Panc1 (cell line): ENCODE measurements at regions not wholly inside any gene's neighbourhood (a gene's known extent, or its start where the extent isn't known, plus 50 kb on each side); places are given as distances from the start of the nearest gene placed in this dataset.

ENCODE experiments used
- ATAC-seq: fragments of 200-7000 bp; cut with Tn5 transposase; 2 replicates; pipeline ENCODE4 v1.9.1; 2020; ENCODE audit warnings: mild to moderate bottlenecking, moderate library complexity
- BruUV-seq: library from RNA; stranded (reverse); fragments of 400-500 nt; replicated peaks from 2 replicates; lab custom pipeline; 2021; lab: Mats Ljungman, UMichigan
- CTCF ChIA-PET: fragments of 300-600 bp; sonication (Branson Sonifier 250); formaldehyde crosslinking; loops from one replicate; lab custom pipeline; 2022; ENCODE audit warnings: antibody characterized with exemption; lab: Charles Lee
- POLR2A ChIA-PET: fragments of 300-600 bp; sonication (Branson Sonifier 250); formaldehyde crosslinking; loops from one replicate; lab custom pipeline; 2022; ENCODE audit warnings: antibody characterized with exemption; lab: Charles Lee
- DNase-seq: peaks from one replicate; pipeline ENCODE4 v3.0.0-alpha.2; 2010; ENCODE audit warnings: low read depth, low spot score
- H3K27ac ChIP-seq: 2 replicates; pipeline ENCODE4 v1.5.1; 2011; ENCODE audit warnings: mild to moderate bottlenecking, low read length, inconsistent platforms
- H3K27me3 ChIP-seq: fragments of 200-500 bp; sonication (Bioruptor generic); 2 replicates; pipeline ENCODE4 v1.6.0; 2014; ENCODE audit warnings: low read length, inconsistent platforms; ENCODE audit not compliant: control insufficient read depth, insufficient read depth
- H3K36me3 ChIP-seq: fragments of 200-500 bp; sonication (Bioruptor generic); 2 replicates; pipeline ENCODE4 v1.5.1; 2014; ENCODE audit warnings: inconsistent platforms, mild to moderate bottlenecking, low read length, moderate library complexity; ENCODE audit not compliant: control insufficient read depth, insufficient read depth
- H3K4me1 ChIP-seq: 2 replicates; pipeline ENCODE4 v1.5.1; 2011; ENCODE audit warnings: inconsistent platforms, mild to moderate bottlenecking, low read length, moderate library complexity; ENCODE audit not compliant: control insufficient read depth, insufficient read depth
- H3K4me3 ChIP-seq, 2 experiments: 2 replicates each; pipeline ENCODE4 v1.5.1; 2011 to 2012; ENCODE audit warnings: low read depth in 2 of 2, low read length in 2 of 2, mild to moderate bottlenecking in 2 of 2, inconsistent platforms in 1 of 2, moderate library complexity in 1 of 2
- H3K9me3 ChIP-seq: fragments of 200-500 bp; sonication (Bioruptor generic); 2 replicates; pipeline ENCODE4 v1.5.1; 2014; ENCODE audit warnings: low read depth, mild to moderate bottlenecking, inconsistent platforms, low read length, moderate library complexity; ENCODE audit not compliant: control insufficient read depth, insufficient read depth
- CTCF ChIP-seq: fragments of 450-650 bp; IDR thresholded peaks from 2 replicates; pipeline ENCODE4 v1.5.1; 2017; ENCODE audit warnings: mild to moderate bottlenecking
- POLR2AphosphoS5 ChIP-seq: IDR thresholded peaks from 2 replicates; pipeline ENCODE4 v1.6.1; 2012; ENCODE audit warnings: mild to moderate bottlenecking, low read depth, low read length, moderate library complexity
- REST ChIP-seq, 2 experiments: IDR thresholded peaks; 2 replicates each; pipeline ENCODE4 v1.6.1; 2011 to 2012; ENCODE audit warnings: low read depth in 2 of 2, control low read depth in 1 of 2, low read length in 1 of 2, mild to moderate bottlenecking in 1 of 2, moderate library complexity in 1 of 2; ENCODE audit not compliant: insufficient read depth in 1 of 2
- SIN3A ChIP-seq: IDR thresholded peaks from 2 replicates; pipeline ENCODE4 v1.6.1; 2012; ENCODE audit warnings: low read depth, mild to moderate bottlenecking, low read length, moderate library complexity, borderline replicate concordance; ENCODE audit not compliant: insufficient read depth
- TCF7L2 ChIP-seq: IDR thresholded peaks from 2 replicates; pipeline ENCODE4 v1.6.1; 2011; ENCODE audit warnings: mild to moderate bottlenecking, low read depth, low read length, inconsistent platforms
- in situ Hi-C: cut with HindIII; loops from 2 replicates; pipeline ENCODE4 v1.10.0; 2016; ENCODE audit warnings: low sequenced_read_pairs, low pct_unique_long_range_greater_than_20kb
- intact Hi-C: fragments of 100-400 bp; cut with micrococcal nuclease; formaldehyde crosslinking; loops from one replicate; pipeline ENCODE4 v1.10.0; 2022; ENCODE audit not compliant: unreplicated experiment

GRCh38 chr4:148527571-148527970 is 85.4 kb upstream of the NR3C2 start:
- CTCF ChIA-PET, result no interaction called here

GRCh38 chr4:148522995-148523394 is 80.8 kb upstream of the NR3C2 start:
- ChIA-PET CTCF (no interaction called here), POLR2A (no interaction called here)
- Histone ChIP-seq H3K9me3 (no peaks in the 10 kb centered on the region), H3K27me3 (no peaks in the 10 kb centered on the region), H3K36me3 (no peaks in the 10 kb centered on the region), H3K4me3 (no peak overlapping the region), H3K27ac (no peak overlapping the region), H3K4me1 (no peaks in the 10 kb centered on the region)
- DNase-seq (no peak), ATAC-seq (no peak)
- TF ChIP-seq CTCF (no peak), POLR2AphosphoS5 (no peak), SIN3A (no peak), REST (IDR thresholded peaks at IDR 0.05; ENCODE audit: insufficient read depth in 1 of 2, low read depth in 2 of 2, low read length in 1 of 2) (no peak)
- BruUV-seq, result no TSS peak
- in situ Hi-C loops, result no loop called here
- intact Hi-C loops, result no loop called here

More at GRCh38 chr4:148527571-148527970, 85.4 kb upstream of the NR3C2 start:
- POLR2A ChIA-PET, result no interaction called here
- Histone ChIP-seq H3K27me3 (no peaks in the 10 kb centered on the region), H3K27ac (no peak overlapping the region), H3K9me3 (no peaks in the 10 kb centered on the region), H3K4me3 (no peak overlapping the region), H3K4me1 (no peaks in the 10 kb centered on the region), H3K36me3 (no peaks in the 10 kb centered on the region)
- intact Hi-C loops, result no loop called here
- TF ChIP-seq POLR2AphosphoS5, result no peak
- no peak for TF ChIP-seq TCF7L2
- TF ChIP-seq CTCF, result no peak
- no peak for TF ChIP-seq REST (IDR thresholded peaks at IDR 0.05; ENCODE audit: insufficient read depth in 1 of 2, low read depth in 2 of 2, low read length in 1 of 2)
- no peak for TF ChIP-seq SIN3A
- ATAC-seq (no peak), DNase-seq (no peak)
- BruUV-seq, result no TSS peak
- in situ Hi-C loops, result no loop called here
